Neural cell (in vitro differentiated cells): ENCODE measurements at regions not wholly inside any gene's neighbourhood (a gene's known extent, or its start where the extent isn't known, plus 50 kb on each side); places are given as distances from the start of the nearest gene placed in this dataset.

ENCODE experiments used
- EZH2 ChIP-seq: fragments of 200-600, 300-800 bp; shearing (Covaris generic), sonication (generic); IDR thresholded peaks from 2 replicates; pipeline ENCODE4 v1.6.1; 2014; ENCODE audit warnings: antibody characterized with exemption, low read length, borderline replicate concordance, mild to moderate bottlenecking; ENCODE audit not compliant: insufficient read depth, poor library complexity, severe bottlenecking
- POLR2AphosphoS5 ChIP-seq: IDR thresholded peaks from 2 replicates; pipeline ENCODE4 v1.6.1; 2012
- TAF1 ChIP-seq: IDR thresholded peaks from 2 replicates; pipeline ENCODE4 v1.6.1; 2012; ENCODE audit warnings: low read depth
- TF ChIP-seq, protein P1 (sequence below): fragments of 450-650 bp; IDR thresholded peaks from 2 replicates; pipeline ENCODE4 v1.5.1; 2014; ENCODE audit warnings: antibody characterized with exemption, mild to moderate bottlenecking, moderate library complexity; ENCODE audit not compliant: poor library complexity, severe bottlenecking
- TF ChIP-seq, protein P2 (sequence below): IDR thresholded peaks from 2 replicates; pipeline ENCODE4 v1.6.1; 2012; ENCODE audit warnings: borderline replicate concordance

DNA sequence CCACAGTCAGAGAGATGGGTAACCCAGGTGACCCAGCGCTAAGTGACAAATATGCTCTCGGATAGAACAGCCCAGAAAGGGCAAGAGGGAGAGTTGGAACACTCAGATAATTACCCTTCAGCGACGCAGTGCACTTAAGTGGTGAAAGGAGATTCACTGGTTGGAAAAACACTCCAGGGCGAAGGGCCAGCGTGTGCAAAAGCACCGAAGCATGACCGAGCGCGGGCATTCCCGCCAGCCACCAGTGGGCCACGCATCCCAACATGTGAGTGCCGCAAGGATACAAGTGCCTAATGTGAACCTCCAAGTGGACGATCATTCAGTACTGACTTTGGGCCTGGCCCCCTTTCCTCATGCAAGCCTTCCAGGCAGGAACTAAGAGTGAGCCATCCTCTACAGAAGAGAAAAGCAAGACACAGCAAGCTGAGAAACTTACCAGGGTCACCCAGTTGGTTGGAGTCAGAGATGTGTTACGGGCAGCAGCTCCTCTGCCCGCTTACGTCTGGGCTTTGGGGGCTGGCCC, 258.4 kb downstream of the C16orf95 start:
- TF ChIP-seq, protein P1, sequence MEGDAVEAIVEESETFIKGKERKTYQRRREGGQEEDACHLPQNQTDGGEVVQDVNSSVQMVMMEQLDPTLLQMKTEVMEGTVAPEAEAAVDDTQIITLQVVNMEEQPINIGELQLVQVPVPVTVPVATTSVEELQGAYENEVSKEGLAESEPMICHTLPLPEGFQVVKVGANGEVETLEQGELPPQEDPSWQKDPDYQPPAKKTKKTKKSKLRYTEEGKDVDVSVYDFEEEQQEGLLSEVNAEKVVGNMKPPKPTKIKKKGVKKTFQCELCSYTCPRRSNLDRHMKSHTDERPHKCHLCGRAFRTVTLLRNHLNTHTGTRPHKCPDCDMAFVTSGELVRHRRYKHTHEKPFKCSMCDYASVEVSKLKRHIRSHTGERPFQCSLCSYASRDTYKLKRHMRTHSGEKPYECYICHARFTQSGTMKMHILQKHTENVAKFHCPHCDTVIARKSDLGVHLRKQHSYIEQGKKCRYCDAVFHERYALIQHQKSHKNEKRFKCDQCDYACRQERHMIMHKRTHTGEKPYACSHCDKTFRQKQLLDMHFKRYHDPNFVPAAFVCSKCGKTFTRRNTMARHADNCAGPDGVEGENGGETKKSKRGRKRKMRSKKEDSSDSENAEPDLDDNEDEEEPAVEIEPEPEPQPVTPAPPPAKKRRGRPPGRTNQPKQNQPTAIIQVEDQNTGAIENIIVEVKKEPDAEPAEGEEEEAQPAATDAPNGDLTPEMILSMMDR: no peak
- no peak for TF ChIP-seq TAF1
- TF ChIP-seq EZH2: no peak
- TF ChIP-seq, protein P2, sequence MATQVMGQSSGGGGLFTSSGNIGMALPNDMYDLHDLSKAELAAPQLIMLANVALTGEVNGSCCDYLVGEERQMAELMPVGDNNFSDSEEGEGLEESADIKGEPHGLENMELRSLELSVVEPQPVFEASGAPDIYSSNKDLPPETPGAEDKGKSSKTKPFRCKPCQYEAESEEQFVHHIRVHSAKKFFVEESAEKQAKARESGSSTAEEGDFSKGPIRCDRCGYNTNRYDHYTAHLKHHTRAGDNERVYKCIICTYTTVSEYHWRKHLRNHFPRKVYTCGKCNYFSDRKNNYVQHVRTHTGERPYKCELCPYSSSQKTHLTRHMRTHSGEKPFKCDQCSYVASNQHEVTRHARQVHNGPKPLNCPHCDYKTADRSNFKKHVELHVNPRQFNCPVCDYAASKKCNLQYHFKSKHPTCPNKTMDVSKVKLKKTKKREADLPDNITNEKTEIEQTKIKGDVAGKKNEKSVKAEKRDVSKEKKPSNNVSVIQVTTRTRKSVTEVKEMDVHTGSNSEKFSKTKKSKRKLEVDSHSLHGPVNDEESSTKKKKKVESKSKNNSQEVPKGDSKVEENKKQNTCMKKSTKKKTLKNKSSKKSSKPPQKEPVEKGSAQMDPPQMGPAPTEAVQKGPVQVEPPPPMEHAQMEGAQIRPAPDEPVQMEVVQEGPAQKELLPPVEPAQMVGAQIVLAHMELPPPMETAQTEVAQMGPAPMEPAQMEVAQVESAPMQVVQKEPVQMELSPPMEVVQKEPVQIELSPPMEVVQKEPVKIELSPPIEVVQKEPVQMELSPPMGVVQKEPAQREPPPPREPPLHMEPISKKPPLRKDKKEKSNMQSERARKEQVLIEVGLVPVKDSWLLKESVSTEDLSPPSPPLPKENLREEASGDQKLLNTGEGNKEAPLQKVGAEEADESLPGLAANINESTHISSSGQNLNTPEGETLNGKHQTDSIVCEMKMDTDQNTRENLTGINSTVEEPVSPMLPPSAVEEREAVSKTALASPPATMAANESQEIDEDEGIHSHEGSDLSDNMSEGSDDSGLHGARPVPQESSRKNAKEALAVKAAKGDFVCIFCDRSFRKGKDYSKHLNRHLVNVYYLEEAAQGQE: no peak
- no peak for TF ChIP-seq POLR2AphosphoS5
